Activated CD4-positive, alpha-beta T cell treated with anti-CD3 and anti-CD28 coated beads, Interleukin-2, amount 10 ng/mL, durations not matched to agents 24 days and 14 days (primary cell): ENCODE measurements at regions not wholly inside any gene's neighbourhood (a gene's known extent, or its start where the extent isn't known, plus 50 kb on each side); places are given as distances from the start of the nearest gene placed in this dataset.
"Not testable (repeated sequence)": the region's sequence is repeated elsewhere in the genome, so short reads cannot be mapped to it uniquely, and the experiment has no call there.

Experiments used
- DNase-seq: peaks from one replicate; pipeline ENCODE4 v3.0.0; 2022
- H3K27ac Mint-ChIP-seq: one replicate; pipeline ENCODE4 v1.8.0; 2022; ENCODE audit warnings: mild to moderate bottlenecking, mixed read lengths
- H3K27me3 Mint-ChIP-seq: one replicate; pipeline ENCODE4 v1.8.0; 2022; ENCODE audit warnings: mixed read lengths
- H3K36me3 Mint-ChIP-seq: one replicate; pipeline ENCODE4 v1.8.0; 2022; ENCODE audit warnings: low read depth, mild to moderate bottlenecking, mixed read lengths
- H3K4me1 Mint-ChIP-seq: one replicate; pipeline ENCODE4 v1.8.0; 2021; ENCODE audit warnings: mixed read lengths
- H3K4me3 Mint-ChIP-seq: one replicate; pipeline ENCODE4 v1.8.0; 2022; ENCODE audit warnings: mild to moderate bottlenecking, moderate library complexity, mixed read lengths
- H3K9me3 Mint-ChIP-seq: one replicate; pipeline ENCODE4 v1.8.0; 2021; ENCODE audit warnings: mixed read lengths
- intact Hi-C: fragments of 100-400 bp; cut with micrococcal nuclease; formaldehyde crosslinking; loops from one replicate; pipeline ENCODE4 v1.15.1; 2023

GRCh38 chr17:14732211-14732610, 431.3 kb downstream of the HS3ST3B1 start:
- no peaks in the 10 kb centered on the region for H3K36me3 Mint-ChIP-seq
- intact Hi-C loops: no loop called here
- H3K27ac Mint-ChIP-seq: no peak overlapping the region
- H3K9me3 Mint-ChIP-seq: no peaks in the 10 kb centered on the region
- no peaks in the 10 kb centered on the region for H3K27me3 Mint-ChIP-seq
- H3K4me3 Mint-ChIP-seq: no peak overlapping the region
- no peaks in the 10 kb centered on the region for H3K4me1 Mint-ChIP-seq
- DNase-seq: no peak

- Mint-ChIP-seq H3K4me1 (no peaks in the 10 kb centered on the region), H3K4me3 (no peak overlapping the region), H3K27me3 (no peaks in the 10 kb centered on the region), H3K9me3 (no peaks in the 10 kb centered on the region), H3K27ac (no peak overlapping the region), H3K36me3 (no peaks in the 10 kb centered on the region)
- DNase-seq: no peak
- intact Hi-C loops: no loop called here
These were observed 430.7 kb downstream of the HS3ST3B1 start for GRCh38 chr17:14731591-14731990.

DNA sequence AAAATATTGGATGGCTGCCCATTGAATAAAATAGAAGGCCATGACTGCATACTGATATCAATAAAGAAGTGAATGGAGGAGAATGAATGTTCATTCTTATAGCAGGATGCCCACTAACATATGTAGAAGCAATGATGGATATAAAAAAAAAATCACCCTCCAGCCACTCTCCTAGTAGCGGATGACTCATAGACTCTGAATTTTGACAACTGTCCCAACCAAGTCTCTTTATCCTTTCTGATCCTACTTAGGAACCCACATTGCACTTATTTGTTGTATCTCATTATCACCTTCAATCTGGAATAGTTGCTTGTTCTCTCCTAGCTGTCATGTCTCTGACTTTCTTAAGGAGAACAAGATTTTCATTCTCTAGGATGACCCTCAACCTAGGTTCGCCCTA, 429.9 kb downstream of the HS3ST3B1 start:
- H3K27ac Mint-ChIP-seq: no peak overlapping the region
- H3K36me3 Mint-ChIP-seq: no peaks in the 10 kb centered on the region
- H3K9me3 Mint-ChIP-seq: no peaks in the 10 kb centered on the region
- no peak overlapping the region for H3K4me3 Mint-ChIP-seq
- H3K4me1 Mint-ChIP-seq: no peaks in the 10 kb centered on the region
- no peak for DNase-seq
- intact Hi-C loops: no loop called here
- H3K27me3 Mint-ChIP-seq: no peaks in the 10 kb centered on the region

DNA sequence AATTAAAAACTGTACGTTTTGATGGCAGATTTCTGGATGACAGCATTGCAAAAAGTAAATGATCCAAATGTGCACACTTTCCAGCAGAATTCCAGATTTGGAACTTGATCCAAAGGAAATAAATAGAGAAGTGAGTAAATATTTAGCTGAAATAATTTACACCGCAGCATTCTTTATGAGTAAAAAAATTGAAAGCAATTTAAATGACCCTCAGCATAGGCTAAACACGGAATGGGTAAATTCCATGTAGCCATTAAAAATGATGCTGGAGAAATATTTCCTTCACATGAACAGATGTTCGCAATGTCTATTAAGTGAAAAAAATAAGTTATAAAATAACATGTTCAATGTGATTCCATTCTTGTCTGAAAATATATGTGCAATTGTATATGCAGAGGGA, 424.8 kb downstream of the HS3ST3B1 start:
- Mint-ChIP-seq H3K27ac (no peak overlapping the region), H3K27me3 (no peaks in the 10 kb centered on the region), H3K4me1 (no peaks in the 10 kb centered on the region), H3K36me3 (no peaks in the 10 kb centered on the region), H3K9me3 (peaks cover 8% of the 10 kb centered on the region), H3K4me3 (no peak overlapping the region)
- no peak for DNase-seq
- intact Hi-C loops: no loop called here

DNA sequence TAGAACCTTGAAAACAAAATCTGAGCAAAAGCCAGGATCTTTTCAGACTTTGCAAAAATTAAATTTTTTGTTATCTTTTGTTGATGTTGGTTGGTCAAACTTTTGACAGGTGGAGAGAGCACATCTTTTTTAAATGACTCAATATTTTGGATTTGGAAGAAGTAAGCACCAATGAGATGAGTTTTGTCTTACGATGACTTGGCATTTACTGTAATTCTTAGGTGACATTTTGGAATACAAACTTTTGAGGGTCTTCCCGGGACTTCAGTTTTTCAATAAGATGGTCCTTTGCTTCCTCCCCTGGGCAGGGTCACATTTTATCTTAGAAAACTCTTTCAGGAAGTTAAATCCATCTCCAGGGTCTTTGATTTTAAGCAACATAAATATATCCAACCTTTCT, 423.9 kb downstream of the HS3ST3B1 start:
- no peaks in the 10 kb centered on the region for H3K27me3 Mint-ChIP-seq
- H3K27ac Mint-ChIP-seq: no peak overlapping the region
- H3K4me1 Mint-ChIP-seq: no peaks in the 10 kb centered on the region
- intact Hi-C loops: no loop called here
- peaks cover 8% of the 10 kb centered on the region for H3K9me3 Mint-ChIP-seq
- H3K4me3 Mint-ChIP-seq: no peak overlapping the region
- DNase-seq: no peak
- H3K36me3 Mint-ChIP-seq: no peaks in the 10 kb centered on the region

- H3K4me1 Mint-ChIP-seq, H3K9me3 Mint-ChIP-seq, H3K27me3 Mint-ChIP-seq, H3K4me3 Mint-ChIP-seq, H3K27ac Mint-ChIP-seq, H3K36me3 Mint-ChIP-seq, intact Hi-C loops, DNase-seq: not testable (repeated sequence)
These were observed 422.5 kb downstream of the HS3ST3B1 start for GRCh38 chr17:14723349-14723748.

- H3K9me3 Mint-ChIP-seq: peaks cover 8% of the 10 kb centered on the region
- DNase-seq: no peak
- H3K4me1 Mint-ChIP-seq: no peaks in the 10 kb centered on the region
- no peaks in the 10 kb centered on the region for H3K36me3 Mint-ChIP-seq
- intact Hi-C loops: no loop called here
- no peak overlapping the region for H3K27ac Mint-ChIP-seq
- H3K4me3 Mint-ChIP-seq: no peak overlapping the region
- no peaks in the 10 kb centered on the region for H3K27me3 Mint-ChIP-seq
These were observed 419.1 kb downstream of the HS3ST3B1 start for GRCh38 chr17:14719942-14720341.

DNA sequence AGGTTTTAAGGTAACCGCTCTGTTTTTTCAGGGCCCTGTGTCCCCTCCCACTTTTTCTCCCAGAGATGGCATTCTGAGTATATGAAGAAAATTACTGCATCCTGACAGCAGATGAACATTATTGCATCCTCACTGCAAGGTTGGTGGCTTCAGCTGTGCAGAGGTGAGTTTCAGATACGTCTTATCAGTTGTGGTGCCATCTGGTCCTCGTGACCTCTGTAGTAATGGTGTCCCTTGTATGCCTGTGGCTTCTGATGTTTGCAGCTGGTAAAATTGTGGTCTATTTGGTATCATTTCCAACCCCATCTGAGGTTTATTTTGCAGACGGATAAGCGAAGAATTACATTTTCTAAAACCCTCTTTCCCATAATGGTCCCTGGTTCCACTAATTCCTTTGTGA, 417.0 kb downstream of the HS3ST3B1 start:
- H3K4me1 Mint-ChIP-seq: no peaks in the 10 kb centered on the region
- no peaks in the 10 kb centered on the region for H3K36me3 Mint-ChIP-seq
- no peaks in the 10 kb centered on the region for H3K27me3 Mint-ChIP-seq
- H3K27ac Mint-ChIP-seq: no peak overlapping the region
- intact Hi-C loops: no loop called here
- no peak overlapping the region for H3K4me3 Mint-ChIP-seq
- no peak for DNase-seq
- peaks cover 5% of the 10 kb centered on the region for H3K9me3 Mint-ChIP-seq

DNA sequence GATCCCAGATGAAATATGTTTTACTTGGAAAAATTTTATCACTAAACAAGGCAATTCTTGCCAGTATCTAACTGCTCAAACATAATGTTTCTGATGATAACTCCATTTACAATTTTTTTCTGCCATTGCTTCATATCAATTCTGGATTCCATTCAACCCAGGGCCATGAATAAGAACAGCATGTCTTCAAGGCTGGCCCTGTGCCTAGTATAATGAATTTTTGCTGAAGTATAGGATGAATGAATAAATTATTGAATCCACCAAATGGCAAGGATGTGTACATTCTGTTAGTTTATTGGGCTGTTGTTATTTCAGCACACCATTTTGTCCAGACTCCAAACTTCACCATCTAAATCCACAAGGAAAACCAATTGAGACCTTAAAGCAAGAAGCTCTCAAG, 414.7 kb downstream of the HS3ST3B1 start:
- Mint-ChIP-seq H3K9me3 (no peaks in the 10 kb centered on the region), H3K4me3 (no peak overlapping the region), H3K36me3 (no peaks in the 10 kb centered on the region), H3K27ac (no peak overlapping the region), H3K4me1 (no peaks in the 10 kb centered on the region), H3K27me3 (no peaks in the 10 kb centered on the region)
- intact Hi-C loops: no loop called here
- no peak for DNase-seq

GRCh38 chr17:14712611-14713021, 411.7 kb downstream of the HS3ST3B1 start:
- DNase-seq: no peak
- Mint-ChIP-seq H3K9me3 (no peaks in the 10 kb centered on the region), H3K4me1 (no peaks in the 10 kb centered on the region), H3K36me3 (no peaks in the 10 kb centered on the region), H3K27me3 (no peaks in the 10 kb centered on the region), H3K4me3 (no peak overlapping the region), H3K27ac (no peak overlapping the region)
- intact Hi-C loops: no loop called here

GRCh38 chr17:14704121-14704520, 403.2 kb downstream of the HS3ST3B1 start:
- H3K36me3 Mint-ChIP-seq: no peaks in the 10 kb centered on the region
- H3K27ac Mint-ChIP-seq: no peak overlapping the region
- no peaks in the 10 kb centered on the region for H3K27me3 Mint-ChIP-seq
- H3K4me3 Mint-ChIP-seq: no peak overlapping the region
- no peak for DNase-seq
- no peaks in the 10 kb centered on the region for H3K9me3 Mint-ChIP-seq
- H3K4me1 Mint-ChIP-seq: no peaks in the 10 kb centered on the region
- intact Hi-C loops: no loop called here

DNA sequence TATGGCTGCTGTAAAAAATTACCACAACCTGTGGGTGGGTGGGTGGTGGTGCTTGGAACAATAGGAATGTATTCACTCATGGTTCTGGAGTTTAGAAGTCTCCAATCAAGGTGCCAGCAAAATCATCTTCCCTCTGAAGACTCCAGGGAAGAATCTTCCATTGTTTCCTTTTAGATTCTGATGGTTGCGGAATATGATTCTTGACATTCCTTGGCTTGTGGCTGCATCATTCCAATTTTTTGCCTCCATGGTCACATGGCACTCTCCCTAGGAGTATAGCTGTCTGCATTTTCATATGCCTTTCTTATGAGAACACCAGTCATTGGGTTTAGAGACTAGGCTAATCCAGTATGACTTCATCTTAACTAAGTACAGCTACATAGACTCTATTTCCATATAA, 401.0 kb downstream of the HS3ST3B1 start:
- no peak for DNase-seq
- H3K36me3 Mint-ChIP-seq: no peaks in the 10 kb centered on the region
- H3K27me3 Mint-ChIP-seq: no peaks in the 10 kb centered on the region
- no peaks in the 10 kb centered on the region for H3K9me3 Mint-ChIP-seq
- H3K4me1 Mint-ChIP-seq: no peaks in the 10 kb centered on the region
- H3K27ac Mint-ChIP-seq: no peak overlapping the region
- no peak overlapping the region for H3K4me3 Mint-ChIP-seq
- intact Hi-C loops: no loop called here

DNA sequence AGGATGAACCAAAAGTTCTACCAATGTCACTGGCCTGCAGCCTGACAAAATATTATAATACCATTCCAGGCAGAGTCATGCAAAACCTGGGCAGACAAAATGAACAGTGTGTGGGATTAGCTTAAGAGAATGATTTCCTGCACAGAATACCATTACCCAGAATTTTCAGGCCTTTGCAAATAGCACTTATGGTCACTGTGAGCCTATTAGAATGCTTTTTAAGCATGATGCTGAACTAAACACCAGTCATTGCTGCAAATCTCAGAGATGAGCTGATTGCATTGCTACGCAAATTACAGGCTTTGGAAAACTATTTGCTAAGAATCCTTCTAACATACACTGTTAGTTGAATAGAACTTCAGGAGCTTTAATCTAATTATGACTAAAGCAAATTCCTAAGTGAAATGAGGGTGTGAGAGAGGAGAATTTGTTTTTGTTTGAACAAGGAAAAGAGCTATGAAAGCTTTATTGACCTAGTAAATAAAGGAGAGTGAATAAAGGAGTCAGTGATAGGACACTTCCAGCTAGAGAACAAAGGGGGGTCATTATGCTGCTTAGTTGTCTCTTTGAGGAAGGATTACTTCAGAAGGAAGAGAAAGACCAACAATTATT, 398.8 kb downstream of the HS3ST3B1 start:
- Mint-ChIP-seq H3K27me3 (no peaks in the 10 kb centered on the region), H3K4me1 (no peaks in the 10 kb centered on the region), H3K9me3 (no peaks in the 10 kb centered on the region), H3K4me3 (no peak overlapping the region), H3K27ac (no peak overlapping the region), H3K36me3 (no peaks in the 10 kb centered on the region)
- no peak for DNase-seq
- intact Hi-C loops: no loop called here

GRCh38 chr17:14693382-14693781, 392.5 kb downstream of the HS3ST3B1 start:
- DNase-seq: no peak
- Mint-ChIP-seq H3K36me3 (no peaks in the 10 kb centered on the region), H3K27me3 (peaks cover 2% of the 10 kb centered on the region), H3K4me3 (no peak overlapping the region), H3K4me1 (no peaks in the 10 kb centered on the region), H3K27ac (no peak overlapping the region), H3K9me3 (peaks cover 3% of the 10 kb centered on the region)
- intact Hi-C loops: no loop called here

GRCh38 chr17:14690704-14691103, 389.8 kb downstream of the HS3ST3B1 start:
- H3K9me3 Mint-ChIP-seq: peaks cover 7% of the 10 kb centered on the region
- intact Hi-C loops: no loop called here
- no peak for DNase-seq
- no peaks in the 10 kb centered on the region for H3K4me1 Mint-ChIP-seq
- H3K4me3 Mint-ChIP-seq: no peak overlapping the region
- H3K27ac Mint-ChIP-seq: no peak overlapping the region
- H3K36me3 Mint-ChIP-seq: no peaks in the 10 kb centered on the region
- H3K27me3 Mint-ChIP-seq: peaks cover 2% of the 10 kb centered on the region
